Stimulated activated effector memory CD8-positive, alpha-beta T cell treated with anti-CD3 and anti-CD28 coated beads, Interleukin-12 subunit alpha, Interleukin-12 subunit beta, amount 100 ng/mL, for 72 hours (primary cell): ENCODE measurements at regions not wholly inside any gene's neighbourhood (a gene's known extent, or its start where the extent isn't known, plus 50 kb on each side); places are given as distances from the start of the nearest gene placed in this dataset.

Experiments
- ATAC-seq: fragments of 150-1000 bp; cut with Tn5 transposase; 2 replicates; pipeline ENCODE4 v1.10.0; 2021
- DNase-seq, 2 donors: peaks; one replicate each; pipeline ENCODE4 v3.0.0; 2021 to 2022; ENCODE audit warnings: low spot score in 2 of 2
- H3K27ac Mint-ChIP-seq: one replicate; pipeline ENCODE4 v1.8.0; 2022; ENCODE audit warnings: mild to moderate bottlenecking, mixed read lengths
- H3K36me3 Mint-ChIP-seq: one replicate; pipeline ENCODE4 v1.8.0; 2022; ENCODE audit warnings: mild to moderate bottlenecking, mixed read lengths
- H3K4me1 Mint-ChIP-seq: one replicate; pipeline ENCODE4 v1.8.0; 2022; ENCODE audit warnings: mixed read lengths
- H3K4me3 Mint-ChIP-seq: one replicate; pipeline ENCODE4 v1.8.0; 2022; ENCODE audit warnings: mild to moderate bottlenecking, mixed read lengths
- H3K9me3 Mint-ChIP-seq: one replicate; pipeline ENCODE4 v1.8.0; 2022; ENCODE audit warnings: mixed read lengths

GRCh38 chrX:9135901-9136510, 102.1 kb upstream of the FAM9B start:
- no peak overlapping the region for H3K27ac Mint-ChIP-seq
- H3K36me3 Mint-ChIP-seq: no peaks in the 10 kb centered on the region
- no peak for DNase-seq
- peaks cover 4% of the 10 kb centered on the region for H3K9me3 Mint-ChIP-seq
- H3K4me1 Mint-ChIP-seq: no peaks in the 10 kb centered on the region
- ATAC-seq: no peak
- no peak overlapping the region for H3K4me3 Mint-ChIP-seq

GRCh38 chrX:9137152-9137551, 103.2 kb upstream of the FAM9B start:
- Mint-ChIP-seq H3K36me3 (no peaks in the 10 kb centered on the region), H3K4me3 (no peak overlapping the region), H3K27ac (no peak overlapping the region), H3K9me3 (peaks cover 4% of the 10 kb centered on the region), H3K4me1 (no peaks in the 10 kb centered on the region)
- ATAC-seq: no peak
- DNase-seq: no peak

GRCh38 chrX:9141496-9141895, 107.6 kb upstream of the FAM9B start:
- Mint-ChIP-seq H3K4me3 (no peak overlapping the region), H3K27ac (no peak overlapping the region), H3K4me1 (no peaks in the 10 kb centered on the region), H3K36me3 (no peaks in the 10 kb centered on the region), H3K9me3 (no peaks in the 10 kb centered on the region)
- no peak for DNase-seq
- ATAC-seq: no peak

GRCh38 chrX:9144701-9145241, 110.8 kb upstream of the FAM9B start:
- H3K9me3 Mint-ChIP-seq: no peaks in the 10 kb centered on the region
- DNase-seq: no peak
- H3K4me1 Mint-ChIP-seq: no peaks in the 10 kb centered on the region
- ATAC-seq: no peak
- H3K4me3 Mint-ChIP-seq: no peak overlapping the region
- no peaks in the 10 kb centered on the region for H3K36me3 Mint-ChIP-seq
- no peak overlapping the region for H3K27ac Mint-ChIP-seq

GRCh38 chrX:9146657-9147056, 112.7 kb upstream of the FAM9B start:
- Mint-ChIP-seq H3K4me1 (no peaks in the 10 kb centered on the region), H3K4me3 (no peak overlapping the region), H3K27ac (no peak overlapping the region), H3K9me3 (peaks cover under 1% of the 10 kb centered on the region), H3K36me3 (no peaks in the 10 kb centered on the region)
- DNase-seq: no peak
- ATAC-seq: no peak

GRCh38 chrX:9147086-9147485, 113.2 kb upstream of the FAM9B start:
- no peak for DNase-seq
- no peaks in the 10 kb centered on the region for H3K4me1 Mint-ChIP-seq
- no peak for ATAC-seq
- H3K27ac Mint-ChIP-seq: no peak overlapping the region
- H3K4me3 Mint-ChIP-seq: no peak overlapping the region
- H3K36me3 Mint-ChIP-seq: no peaks in the 10 kb centered on the region
- peaks cover 3% of the 10 kb centered on the region for H3K9me3 Mint-ChIP-seq

- ATAC-seq (no peak), DNase-seq (no peak)
- H3K27ac Mint-ChIP-seq: no peak overlapping the region
- H3K9me3 Mint-ChIP-seq: peaks cover 3% of the 10 kb centered on the region
- H3K36me3 Mint-ChIP-seq: no peaks in the 10 kb centered on the region
- no peak overlapping the region for H3K4me3 Mint-ChIP-seq
- no peaks in the 10 kb centered on the region for H3K4me1 Mint-ChIP-seq
Measured at GRCh38 chrX:9147726-9148125, 113.8 kb upstream of the FAM9B start.

GRCh38 chrX:9148615-9149399, 114.9 kb upstream of the FAM9B start:
- Mint-ChIP-seq H3K27ac (no peak overlapping the region), H3K9me3 (peaks cover 3% of the 10 kb centered on the region), H3K4me1 (peaks cover 6% of the 10 kb centered on the region), H3K36me3 (no peaks in the 10 kb centered on the region), H3K4me3 (no peak overlapping the region)
- DNase-seq: no peak
- ATAC-seq: no peak

- H3K27ac Mint-ChIP-seq: no peak overlapping the region
- DNase-seq (no peak), ATAC-seq (no peak)
- no peak overlapping the region for H3K4me3 Mint-ChIP-seq
- H3K4me1 Mint-ChIP-seq: peaks cover 6% of the 10 kb centered on the region
- no peaks in the 10 kb centered on the region for H3K36me3 Mint-ChIP-seq
- peaks cover 3% of the 10 kb centered on the region for H3K9me3 Mint-ChIP-seq
Measured at GRCh38 chrX:9149501-9150245, 115.7 kb upstream of the FAM9B start.

- ATAC-seq (no peak), DNase-seq (no peak)
- H3K9me3 Mint-ChIP-seq: peaks cover 5% of the 10 kb centered on the region
- no peaks in the 10 kb centered on the region for H3K36me3 Mint-ChIP-seq
- no peak overlapping the region for H3K4me3 Mint-ChIP-seq
- H3K27ac Mint-ChIP-seq: no peak overlapping the region
- H3K4me1 Mint-ChIP-seq: peaks cover 6% of the 10 kb centered on the region
Measured at GRCh38 chrX:9151772-9152307, 117.9 kb upstream of the FAM9B start.

GRCh38 chrX:9153300-9153699, 119.4 kb upstream of the FAM9B start:
- H3K27ac Mint-ChIP-seq: peak overlapping the region; percentile 87
- ATAC-seq: no peak

GRCh38 chrX:9158611-9159010, 124.7 kb upstream of the FAM9B start:
- Mint-ChIP-seq H3K36me3 (no peaks in the 10 kb centered on the region), H3K9me3 (peaks cover 2% of the 10 kb centered on the region), H3K4me1 (peaks cover 18% of the 10 kb centered on the region), H3K4me3 (no peak overlapping the region), H3K27ac (no peak overlapping the region)
- no peak for ATAC-seq
- DNase-seq: no peak

More at GRCh38 chrX:9153300-9153699, 119.4 kb upstream of the FAM9B start:
- DNase-seq: no peak
- H3K4me3 Mint-ChIP-seq: no peak overlapping the region
- peaks cover 5% of the 10 kb centered on the region for H3K9me3 Mint-ChIP-seq
- peaks cover 6% of the 10 kb centered on the region for H3K4me1 Mint-ChIP-seq
- no peaks in the 10 kb centered on the region for H3K36me3 Mint-ChIP-seq

- Mint-ChIP-seq H3K4me3 (no peak overlapping the region), H3K4me1 (peaks cover 36% of the 10 kb centered on the region), H3K27ac (no peak overlapping the region), H3K9me3 (peaks cover 2% of the 10 kb centered on the region), H3K36me3 (no peaks in the 10 kb centered on the region)
- peak; percentile 45 for ATAC-seq
- DNase-seq: no peak
Measured at GRCh38 chrX:9160698-9161329, 126.9 kb upstream of the FAM9B start.

GRCh38 chrX:9162698-9163097, 128.8 kb upstream of the FAM9B start:
- H3K4me1 Mint-ChIP-seq: peaks cover 40% of the 10 kb centered on the region

GRCh38 chrX:9163214-9163709, 129.3 kb upstream of the FAM9B start:
- Mint-ChIP-seq H3K36me3 (no peaks in the 10 kb centered on the region), H3K4me3 (no peak overlapping the region), H3K27ac (no peak overlapping the region), H3K4me1 (peaks cover 40% of the 10 kb centered on the region), H3K9me3 (no peaks in the 10 kb centered on the region)
- no peak for DNase-seq
- ATAC-seq: no peak

More at GRCh38 chrX:9162698-9163097, 128.8 kb upstream of the FAM9B start:
- H3K4me3 Mint-ChIP-seq: no peak overlapping the region
- ATAC-seq (no peak), DNase-seq (no peak)
- no peaks in the 10 kb centered on the region for H3K36me3 Mint-ChIP-seq
- no peaks in the 10 kb centered on the region for H3K9me3 Mint-ChIP-seq
- no peak overlapping the region for H3K27ac Mint-ChIP-seq
